Tibial artery (tissue), 4 donors: ENCODE measurements at regions not wholly inside any gene's neighbourhood (a gene's known extent, or its start where the extent isn't known, plus 50 kb on each side); places are given as distances from the start of the nearest gene placed in this dataset.

Experiments
- DNase-seq, 2 donors: peaks; one replicate each; pipeline ENCODE4 v3.0.0-alpha.2; 2019
- H3K27ac ChIP-seq, 2 donors: fragments of 200-600 bp; sonication (generic) in 1 of 2; 1 replicate in 1 of 2; 2 replicates in 1 of 2; pipeline ENCODE4 v1.5.1; 2018 to 2019; ENCODE audit warnings: mild to moderate bottlenecking in 1 of 2
- H3K27me3 ChIP-seq, 2 donors: fragments of 200-600 bp; sonication (generic) in 1 of 2; one replicate each; pipeline versions ENCODE4 v1.5.1 to v1.6.0; 2016 to 2019
- H3K36me3 ChIP-seq, 3 donors: fragments of 200-600 bp; sonication (generic) in 2 of 3; one replicate each; pipeline ENCODE4 v1.5.1; 2016 to 2019; ENCODE audit warnings: mild to moderate bottlenecking in 2 of 3
- H3K4me1 ChIP-seq, 4 donors: fragments of 200-600 bp; sonication (generic) in 2 of 4; 1 replicate in 3 of 4; 2 replicates in 1 of 4; pipeline ENCODE4 v1.5.1; 2016 to 2019
- H3K4me3 ChIP-seq, 2 donors: fragments of 200-600 bp; sonication (generic) in 1 of 2; 1 replicate in 1 of 2; 2 replicates in 1 of 2; pipeline ENCODE4 v1.5.1; 2018 to 2019; ENCODE audit warnings: mild to moderate bottlenecking in 2 of 2
- H3K9me3 ChIP-seq, 3 donors: fragments of 200-600 bp; sonication (generic) in 1 of 3; one replicate each; pipeline ENCODE4 v1.5.1; 2016 to 2019
- CTCF ChIP-seq, 2 experiments: fragments of 200-600 bp in 1 of 2; fragments of 450-650 bp in 1 of 2; IDR thresholded peaks; one replicate each; pipeline ENCODE4 v1.5.1; 2017 to 2019; ENCODE audit warnings: antibody characterized with exemption in 2 of 2, mild to moderate bottlenecking in 1 of 2, moderate library complexity in 1 of 2
- intact Hi-C: fragments of 100-400 bp; cut with DNase I; formaldehyde crosslinking; loops from one replicate; pipeline ENCODE4 v1.15.0; 2023; ENCODE audit warnings: low total_unique reads

GRCh38 chr20:40844332-40844731 lies 155.3 kb upstream of the MAFB start:
- Histone ChIP-seq H3K36me3 (no peaks in the 10 kb centered on the region), H3K27ac (no peak overlapping the region), H3K27me3 (peaks cover 0 to 2% of the 10 kb centered on the region in 2 donors), H3K4me1 (no peaks in the 10 kb centered on the region), H3K9me3 (peaks cover 0 to 7% (median 4%) of the 10 kb centered on the region in 3 donors), H3K4me3 (no peak overlapping the region)
- DNase-seq, result no peak
- intact Hi-C loops, result no loop called here
- TF ChIP-seq CTCF (IDR thresholded peaks at IDR 0.05), result no peak

GRCh38 chr20:40848096-40848495 lies 159.1 kb upstream of the MAFB start:
- no peak overlapping the region for H3K4me3 ChIP-seq
- TF ChIP-seq CTCF (IDR thresholded peaks at IDR 0.05), result no peak
- H3K4me1 ChIP-seq, result no peaks in the 10 kb centered on the region
- H3K9me3 ChIP-seq, result peaks cover 0 to 7% (median 4%) of the 10 kb centered on the region in 3 donors
- DNase-seq, result no peak
- intact Hi-C loops, result no loop called here
- H3K27ac ChIP-seq, result no peak overlapping the region
- peaks cover 0 to 2% of the 10 kb centered on the region in 2 donors for H3K27me3 ChIP-seq
- H3K36me3 ChIP-seq, result no peaks in the 10 kb centered on the region

- H3K36me3 ChIP-seq, result no peaks in the 10 kb centered on the region
- no peak for TF ChIP-seq CTCF (IDR thresholded peaks at IDR 0.05)
- intact Hi-C loops, result no loop called here
- no peak overlapping the region for H3K4me3 ChIP-seq
- no peak overlapping the region for H3K27ac ChIP-seq
- DNase-seq, result no peak
- H3K9me3 ChIP-seq, result peaks cover 0 to 7% (median 4%) of the 10 kb centered on the region in 3 donors
- peaks cover 0 to 2% of the 10 kb centered on the region in 2 donors for H3K27me3 ChIP-seq
- H3K4me1 ChIP-seq, result no peaks in the 10 kb centered on the region
Measured at GRCh38 chr20:40848526-40848925, 159.5 kb upstream of the MAFB start.

- peaks cover 0 to under 1% of the 10 kb centered on the region in 2 donors for H3K27me3 ChIP-seq
- H3K27ac ChIP-seq, result no peak overlapping the region
- H3K9me3 ChIP-seq, result peaks cover 0 to 7% (median 4%) of the 10 kb centered on the region in 3 donors
- no peak for DNase-seq
- H3K36me3 ChIP-seq, result no peaks in the 10 kb centered on the region
- no peak for TF ChIP-seq CTCF (IDR thresholded peaks at IDR 0.05)
- no peaks in the 10 kb centered on the region for H3K4me1 ChIP-seq
- intact Hi-C loops, result no loop called here
- no peak overlapping the region for H3K4me3 ChIP-seq
Measured at GRCh38 chr20:40849456-40849855, 160.4 kb upstream of the MAFB start.

GRCh38 chr20:40851051-40851450 lies 162.0 kb upstream of the MAFB start:
- DNase-seq, result no peak
- TF ChIP-seq CTCF (IDR thresholded peaks at IDR 0.05), result no peak
- H3K4me3 ChIP-seq, result no peak overlapping the region
- peaks cover 0 to 3% (median 0%) of the 10 kb centered on the region in 3 donors for H3K9me3 ChIP-seq
- no peaks in the 10 kb centered on the region for H3K4me1 ChIP-seq
- no peaks in the 10 kb centered on the region for H3K36me3 ChIP-seq
- no peaks in the 10 kb centered on the region for H3K27me3 ChIP-seq
- intact Hi-C loops, result no loop called here
- H3K27ac ChIP-seq, result no peak overlapping the region

- no peak for DNase-seq
- intact Hi-C loops, result no loop called here
- no peak for TF ChIP-seq CTCF (IDR thresholded peaks at IDR 0.05)
Measured at GRCh38 chr20:40855269-40855668, 166.2 kb upstream of the MAFB start.

More at GRCh38 chr20:40855269-40855668, 166.2 kb upstream of the MAFB start:
- no peak overlapping the region for H3K27ac ChIP-seq
- H3K27me3 ChIP-seq, result no peaks in the 10 kb centered on the region
- H3K4me3 ChIP-seq, result no peak overlapping the region
- H3K9me3 ChIP-seq, result no peaks in the 10 kb centered on the region
- no peaks in the 10 kb centered on the region for H3K4me1 ChIP-seq
- no peaks in the 10 kb centered on the region for H3K36me3 ChIP-seq
